K562 (cell line): ENCODE measurements at regions not wholly inside any gene's neighbourhood (a gene's known extent, or its start where the extent isn't known, plus 50 kb on each side); places are given as distances from the start of the nearest gene placed in this dataset.

ENCODE experiments used
- CAMTA2 ChIP-seq: fragments of 250-450 bp; sonication (Bioruptor Pico); conservative IDR thresholded peaks from 2 replicates; pipeline ENCODE4 v1.5.1; 2022
- CTBP1 ChIP-seq: fragments of 450-650 bp; IDR thresholded peaks from 2 replicates; pipeline ENCODE4 v1.6.1; 2016; ENCODE audit warnings: borderline replicate concordance
- ELF2 ChIP-seq: fragments of 250-450 bp; sonication (Bioruptor Pico); IDR thresholded peaks from 2 replicates; pipeline ENCODE4 v1.5.0; 2021; ENCODE audit warnings: mild to moderate bottlenecking
- FOS ChIP-seq: IDR thresholded peaks from 3 replicates; pipeline ENCODE4 v1.6.1; 2011; ENCODE audit not compliant: insufficient read length; ENCODE audit errors: extremely low read depth
- FOXK2 ChIP-seq, 2 experiments: fragments of 450-650 bp; IDR thresholded peaks in 1 of 2; conservative IDR thresholded peaks in 1 of 2; 2 replicates each; pipeline ENCODE4 v1.6.1; 2016; ENCODE audit warnings: low read depth in 2 of 2, mild to moderate bottlenecking in 1 of 2
- HDAC8 ChIP-seq: fragments of 450-650 bp; IDR thresholded peaks from 2 replicates; pipeline ENCODE4 v1.6.1; 2016; ENCODE audit warnings: mild to moderate bottlenecking, missing genetic modification characterization, moderate library complexity, missing compliant biosample characterization
- KLF10 ChIP-seq: fragments of 250-450 bp; sonication (Bioruptor Pico); IDR thresholded peaks from 2 replicates; pipeline ENCODE4 v1.6.1; 2021; ENCODE audit warnings: matching md5 sums
- SPI1 ChIP-seq: IDR thresholded peaks from 2 replicates; pipeline ENCODE4 v1.6.1; 2011; ENCODE audit warnings: low read depth, low read length, control low read depth, borderline replicate concordance
- ZKSCAN8 ChIP-seq: fragments of 200-800 bp; sonication (Bioruptor generic); IDR thresholded peaks from 2 replicates; pipeline ENCODE4 v1.6.1; 2016; ENCODE audit warnings: missing genetic modification characterization, missing compliant biosample characterization
- TF ChIP-seq, protein P1 (sequence below), 2 experiments: fragments of 450-650 bp; IDR thresholded peaks; 2 replicates each; pipeline ENCODE4 v1.6.1; 2018; ENCODE audit warnings: mild to moderate bottlenecking in 2 of 2, low read depth in 1 of 2; ENCODE audit not compliant: partially characterized antibody in 2 of 2
- TF ChIP-seq, protein P2 (sequence below): fragments of 200-800 bp; sonication (Bioruptor generic); IDR thresholded peaks from 2 replicates; pipeline ENCODE4 v1.6.1; 2016; ENCODE audit warnings: missing genetic modification characterization, missing compliant biosample characterization
- TF ChIP-seq, protein P3 (sequence below): fragments of 250-450 bp; sonication (Bioruptor Pico); IDR thresholded peaks from 2 replicates; pipeline ENCODE4 v1.4.0; 2020
- TF ChIP-seq, protein P4 (sequence below): fragments of 450-650 bp; formaldehyde crosslinking; IDR thresholded peaks from 2 replicates; pipeline ENCODE4 v1.4.0; 2022; ENCODE audit warnings: missing genetic modification characterization

DNA sequence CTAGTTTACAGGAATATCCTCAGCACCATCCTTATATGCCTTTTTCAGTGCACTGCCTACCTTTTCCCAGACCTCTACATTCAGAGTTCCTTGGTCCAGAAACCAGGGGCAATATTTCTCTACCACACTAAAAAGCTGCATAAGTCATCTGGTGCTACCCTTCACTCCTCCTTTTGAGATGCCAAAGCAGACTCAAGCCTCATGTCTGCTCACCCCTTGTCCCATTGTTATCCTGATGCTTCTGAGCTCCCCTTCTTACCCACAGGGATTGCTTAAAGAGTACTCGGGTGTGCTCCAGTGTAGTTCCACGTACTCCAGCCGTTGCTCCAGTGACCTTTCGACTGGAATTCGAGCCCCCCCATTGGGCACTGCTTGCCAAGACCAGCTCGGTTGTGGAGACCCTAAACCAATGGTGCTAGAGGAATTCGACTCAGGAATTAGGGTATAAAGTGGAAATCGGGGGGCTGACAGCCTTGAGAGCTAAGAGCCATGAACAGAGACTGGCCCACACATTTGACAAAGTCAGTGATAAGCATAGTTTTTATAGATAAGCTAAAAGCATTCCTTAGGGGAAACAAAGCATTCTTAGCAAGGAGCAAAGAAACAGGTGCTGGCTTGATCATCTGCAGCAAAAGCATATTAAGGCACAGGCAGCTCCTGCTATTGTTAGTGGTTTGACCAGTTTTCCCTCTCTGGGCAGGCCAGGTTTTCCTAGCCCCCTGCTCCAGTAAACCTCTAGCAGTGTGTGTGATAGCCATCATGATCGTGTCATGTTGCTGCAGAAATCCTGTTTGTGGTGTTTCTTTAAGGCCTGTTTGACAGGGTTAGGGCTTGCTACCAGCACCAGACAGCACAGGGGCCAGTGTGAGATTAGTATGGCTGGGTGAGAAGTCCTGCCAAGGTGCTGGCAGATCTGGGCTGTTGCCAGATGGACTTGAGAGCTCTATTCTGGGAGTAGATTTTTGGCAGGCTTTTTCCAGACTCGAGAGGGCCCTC lies 57.5 kb upstream of the WDR1 start (continued):
- TF ChIP-seq FOS: no peak
- TF ChIP-seq, protein P1, sequence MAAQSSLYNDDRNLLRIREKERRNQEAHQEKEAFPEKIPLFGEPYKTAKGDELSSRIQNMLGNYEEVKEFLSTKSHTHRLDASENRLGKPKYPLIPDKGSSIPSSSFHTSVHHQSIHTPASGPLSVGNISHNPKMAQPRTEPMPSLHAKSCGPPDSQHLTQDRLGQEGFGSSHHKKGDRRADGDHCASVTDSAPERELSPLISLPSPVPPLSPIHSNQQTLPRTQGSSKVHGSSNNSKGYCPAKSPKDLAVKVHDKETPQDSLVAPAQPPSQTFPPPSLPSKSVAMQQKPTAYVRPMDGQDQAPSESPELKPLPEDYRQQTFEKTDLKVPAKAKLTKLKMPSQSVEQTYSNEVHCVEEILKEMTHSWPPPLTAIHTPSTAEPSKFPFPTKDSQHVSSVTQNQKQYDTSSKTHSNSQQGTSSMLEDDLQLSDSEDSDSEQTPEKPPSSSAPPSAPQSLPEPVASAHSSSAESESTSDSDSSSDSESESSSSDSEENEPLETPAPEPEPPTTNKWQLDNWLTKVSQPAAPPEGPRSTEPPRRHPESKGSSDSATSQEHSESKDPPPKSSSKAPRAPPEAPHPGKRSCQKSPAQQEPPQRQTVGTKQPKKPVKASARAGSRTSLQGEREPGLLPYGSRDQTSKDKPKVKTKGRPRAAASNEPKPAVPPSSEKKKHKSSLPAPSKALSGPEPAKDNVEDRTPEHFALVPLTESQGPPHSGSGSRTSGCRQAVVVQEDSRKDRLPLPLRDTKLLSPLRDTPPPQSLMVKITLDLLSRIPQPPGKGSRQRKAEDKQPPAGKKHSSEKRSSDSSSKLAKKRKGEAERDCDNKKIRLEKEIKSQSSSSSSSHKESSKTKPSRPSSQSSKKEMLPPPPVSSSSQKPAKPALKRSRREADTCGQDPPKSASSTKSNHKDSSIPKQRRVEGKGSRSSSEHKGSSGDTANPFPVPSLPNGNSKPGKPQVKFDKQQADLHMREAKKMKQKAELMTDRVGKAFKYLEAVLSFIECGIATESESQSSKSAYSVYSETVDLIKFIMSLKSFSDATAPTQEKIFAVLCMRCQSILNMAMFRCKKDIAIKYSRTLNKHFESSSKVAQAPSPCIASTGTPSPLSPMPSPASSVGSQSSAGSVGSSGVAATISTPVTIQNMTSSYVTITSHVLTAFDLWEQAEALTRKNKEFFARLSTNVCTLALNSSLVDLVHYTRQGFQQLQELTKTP (IDR thresholded peaks at IDR 0.05; ENCODE audit: low read depth in 1 of 2, partially characterized antibody in 2 of 2): peak in 1 of 2 experiments; percentile 18
- TF ChIP-seq FOXK2 (conservative IDR thresholded peaks at IDR 0.05 in 1 of 2, IDR thresholded peaks at IDR 0.05 in 1 of 2; ENCODE audit: low read depth in 2 of 2): no peak; a peak in 1 of 4 replicates
- peak; percentile 66; the same call in 1 of the 2 replicates for TF ChIP-seq HDAC8 (tag)
- TF ChIP-seq, protein P2, sequence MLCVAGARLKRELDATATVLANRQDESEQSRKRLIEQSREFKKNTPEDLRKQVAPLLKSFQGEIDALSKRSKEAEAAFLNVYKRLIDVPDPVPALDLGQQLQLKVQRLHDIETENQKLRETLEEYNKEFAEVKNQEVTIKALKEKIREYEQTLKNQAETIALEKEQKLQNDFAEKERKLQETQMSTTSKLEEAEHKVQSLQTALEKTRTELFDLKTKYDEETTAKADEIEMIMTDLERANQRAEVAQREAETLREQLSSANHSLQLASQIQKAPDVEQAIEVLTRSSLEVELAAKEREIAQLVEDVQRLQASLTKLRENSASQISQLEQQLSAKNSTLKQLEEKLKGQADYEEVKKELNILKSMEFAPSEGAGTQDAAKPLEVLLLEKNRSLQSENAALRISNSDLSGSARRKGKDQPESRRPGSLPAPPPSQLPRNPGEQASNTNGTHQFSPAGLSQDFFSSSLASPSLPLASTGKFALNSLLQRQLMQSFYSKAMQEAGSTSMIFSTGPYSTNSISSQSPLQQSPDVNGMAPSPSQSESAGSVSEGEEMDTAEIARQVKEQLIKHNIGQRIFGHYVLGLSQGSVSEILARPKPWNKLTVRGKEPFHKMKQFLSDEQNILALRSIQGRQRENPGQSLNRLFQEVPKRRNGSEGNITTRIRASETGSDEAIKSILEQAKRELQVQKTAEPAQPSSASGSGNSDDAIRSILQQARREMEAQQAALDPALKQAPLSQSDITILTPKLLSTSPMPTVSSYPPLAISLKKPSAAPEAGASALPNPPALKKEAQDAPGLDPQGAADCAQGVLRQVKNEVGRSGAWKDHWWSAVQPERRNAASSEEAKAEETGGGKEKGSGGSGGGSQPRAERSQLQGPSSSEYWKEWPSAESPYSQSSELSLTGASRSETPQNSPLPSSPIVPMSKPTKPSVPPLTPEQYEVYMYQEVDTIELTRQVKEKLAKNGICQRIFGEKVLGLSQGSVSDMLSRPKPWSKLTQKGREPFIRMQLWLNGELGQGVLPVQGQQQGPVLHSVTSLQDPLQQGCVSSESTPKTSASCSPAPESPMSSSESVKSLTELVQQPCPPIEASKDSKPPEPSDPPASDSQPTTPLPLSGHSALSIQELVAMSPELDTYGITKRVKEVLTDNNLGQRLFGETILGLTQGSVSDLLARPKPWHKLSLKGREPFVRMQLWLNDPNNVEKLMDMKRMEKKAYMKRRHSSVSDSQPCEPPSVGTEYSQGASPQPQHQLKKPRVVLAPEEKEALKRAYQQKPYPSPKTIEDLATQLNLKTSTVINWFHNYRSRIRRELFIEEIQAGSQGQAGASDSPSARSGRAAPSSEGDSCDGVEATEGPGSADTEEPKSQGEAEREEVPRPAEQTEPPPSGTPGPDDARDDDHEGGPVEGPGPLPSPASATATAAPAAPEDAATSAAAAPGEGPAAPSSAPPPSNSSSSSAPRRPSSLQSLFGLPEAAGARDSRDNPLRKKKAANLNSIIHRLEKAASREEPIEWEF (CRISPR knock-in tag): 0 out of 2 replicates have a peak, but pooled peaks have one; percentile 14
- TF ChIP-seq, protein P3, sequence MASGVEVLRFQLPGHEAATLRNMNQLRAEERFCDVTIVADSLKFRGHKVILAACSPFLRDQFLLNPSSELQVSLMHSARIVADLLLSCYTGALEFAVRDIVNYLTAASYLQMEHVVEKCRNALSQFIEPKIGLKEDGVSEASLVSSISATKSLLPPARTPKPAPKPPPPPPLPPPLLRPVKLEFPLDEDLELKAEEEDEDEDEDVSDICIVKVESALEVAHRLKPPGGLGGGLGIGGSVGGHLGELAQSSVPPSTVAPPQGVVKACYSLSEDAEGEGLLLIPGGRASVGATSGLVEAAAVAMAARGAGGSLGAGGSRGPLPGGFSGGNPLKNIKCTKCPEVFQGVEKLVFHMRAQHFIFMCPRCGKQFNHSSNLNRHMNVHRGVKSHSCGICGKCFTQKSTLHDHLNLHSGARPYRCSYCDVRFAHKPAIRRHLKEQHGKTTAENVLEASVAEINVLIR: peak; percentile 22; the same call in 1 of the 2 replicates
- TF ChIP-seq KLF10: 0 out of 2 replicates have a peak, but pooled peaks have one; percentile 41
- peak; percentile 11; the same call in 1 of the 2 replicates for TF ChIP-seq CTBP1
- TF ChIP-seq CAMTA2: peak; percentile 79; the same call in 1 of the 2 replicates
- peak; percentile 75; the same call in 1 of the 2 replicates for TF ChIP-seq ELF2 (CRISPR knock-in tag)
- TF ChIP-seq, protein P4, sequence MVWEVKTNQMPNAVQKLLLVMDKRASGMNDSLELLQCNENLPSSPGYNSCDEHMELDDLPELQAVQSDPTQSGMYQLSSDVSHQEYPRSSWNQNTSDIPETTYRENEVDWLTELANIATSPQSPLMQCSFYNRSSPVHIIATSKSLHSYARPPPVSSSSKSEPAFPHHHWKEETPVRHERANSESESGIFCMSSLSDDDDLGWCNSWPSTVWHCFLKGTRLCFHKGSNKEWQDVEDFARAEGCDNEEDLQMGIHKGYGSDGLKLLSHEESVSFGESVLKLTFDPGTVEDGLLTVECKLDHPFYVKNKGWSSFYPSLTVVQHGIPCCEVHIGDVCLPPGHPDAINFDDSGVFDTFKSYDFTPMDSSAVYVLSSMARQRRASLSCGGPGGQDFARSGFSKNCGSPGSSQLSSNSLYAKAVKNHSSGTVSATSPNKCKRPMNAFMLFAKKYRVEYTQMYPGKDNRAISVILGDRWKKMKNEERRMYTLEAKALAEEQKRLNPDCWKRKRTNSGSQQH (CRISPR knock-in tag): no peak; the same call in 1 of the 2 replicates
- no peak for TF ChIP-seq SPI1
- no peak for TF ChIP-seq ZKSCAN8 (CRISPR knock-in tag)
